ENCODE measurements at regions not wholly inside any gene's neighbourhood (a gene's known extent, or its start where the extent isn't known, plus 50 kb on each side); places are given as distances from the start of the nearest gene placed in this dataset.

- H2AK5ac ChIP-seq (ENCODE audit: low read length): no peak overlapping the region
- H2BK120ac ChIP-seq (ENCODE audit: low read depth, low read length): no peak overlapping the region
- no peak for DNase-seq
- H3K79me1 ChIP-seq (ENCODE audit: low read length): no peaks in the 10 kb centered on the region
- no peak overlapping the region for H3K27ac ChIP-seq (ENCODE audit: low read depth, low read length)
- no peak overlapping the region for H3K9ac ChIP-seq (ENCODE audit: low read length)
- no peak overlapping the region for H4K5ac ChIP-seq (ENCODE audit: low read length)
- H4K8ac ChIP-seq (ENCODE audit: low read depth, low read length): no peak overlapping the region
- no peak overlapping the region for H3K4me3 ChIP-seq (ENCODE audit: low read length)
- H3K4ac ChIP-seq (ENCODE audit: low read depth, low read length): no peak overlapping the region
- H2BK5ac ChIP-seq (ENCODE audit: low read length): no peak overlapping the region
- no peak overlapping the region for H2BK15ac ChIP-seq (replicated peaks; ENCODE audit: low read depth)
- no peak overlapping the region for H3K4me2 ChIP-seq (ENCODE audit: low read length)
- H3K4me1 ChIP-seq (ENCODE audit: control insufficient read depth, low read depth, low read length): no peaks in the 10 kb centered on the region
- no peak overlapping the region for H3K18ac ChIP-seq (ENCODE audit: low read length)
- no peak overlapping the region for H3K23ac ChIP-seq (ENCODE audit: low read length)
- H3K36me3 ChIP-seq (ENCODE audit: control insufficient read depth, insufficient read depth, low read length): no peaks in the 10 kb centered on the region
- no peak overlapping the region for H3K56ac ChIP-seq (ENCODE audit: low read length)
- H3K27me3 ChIP-seq (ENCODE audit: insufficient read depth, low read length, poor library complexity): no peaks in the 10 kb centered on the region
- WGBS (ENCODE audit: extremely low coverage, insufficient coverage, low lambda C conversion rate): no CpG with 5 or more reads among the region's 2 CpGs
- H3K79me2 ChIP-seq (ENCODE audit: control insufficient read depth, insufficient read depth, low read length): no peaks in the 10 kb centered on the region
These were observed 59.6 kb upstream of the ESR1 start for GRCh38 chr6:151747896-151748295.

- Histone ChIP-seq H3K79me1 (ENCODE audit: low read length) (no peaks in the 10 kb centered on the region), H2BK15ac (replicated peaks; ENCODE audit: low read depth) (no peak overlapping the region), H3K56ac (ENCODE audit: low read length) (no peak overlapping the region), H2BK120ac (ENCODE audit: low read depth, low read length) (no peak overlapping the region), H3K9ac (ENCODE audit: low read length) (no peak overlapping the region), H2BK5ac (ENCODE audit: low read length) (no peak overlapping the region), H3K79me2 (ENCODE audit: control insufficient read depth, insufficient read depth, low read length) (no peaks in the 10 kb centered on the region), H3K27ac (ENCODE audit: low read depth, low read length) (no peak overlapping the region), H3K4me1 (ENCODE audit: control insufficient read depth, low read depth, low read length) (no peaks in the 10 kb centered on the region), H3K4me3 (ENCODE audit: low read length) (no peak overlapping the region), H3K23ac (ENCODE audit: low read length) (no peak overlapping the region), H3K4ac (ENCODE audit: low read depth, low read length) (no peak overlapping the region), H3K27me3 (ENCODE audit: insufficient read depth, low read length, poor library complexity) (no peaks in the 10 kb centered on the region), H4K8ac (ENCODE audit: low read depth, low read length) (no peak overlapping the region), H4K5ac (ENCODE audit: low read length) (no peak overlapping the region), H3K36me3 (ENCODE audit: control insufficient read depth, insufficient read depth, low read length) (no peaks in the 10 kb centered on the region), H3K4me2 (ENCODE audit: low read length) (no peak overlapping the region), H3K18ac (ENCODE audit: low read length) (no peak overlapping the region), H2AK5ac (ENCODE audit: low read length) (no peak overlapping the region)
- no CpG with 5 or more reads among the region's 2 CpGs for WGBS (ENCODE audit: extremely low coverage, insufficient coverage, low lambda C conversion rate)
- DNase-seq: no peak
These were observed 58.1 kb upstream of the ESR1 start for GRCh38 chr6:151749341-151749740.

GRCh38 chr6:151753581-151753980, 53.9 kb upstream of the ESR1 start:
- no peaks in the 10 kb centered on the region for H3K27me3 ChIP-seq (ENCODE audit: insufficient read depth, low read length, poor library complexity)
- no peak overlapping the region for H3K4me3 ChIP-seq (ENCODE audit: low read length)
- WGBS (ENCODE audit: extremely low coverage, insufficient coverage, low lambda C conversion rate): no CpG with 5 or more reads among the region's 4 CpGs

GRCh38 chr6:151757506-151757955, 50.0 kb upstream of the ESR1 start:
- Histone ChIP-seq H3K23ac (ENCODE audit: low read length) (no peak overlapping the region), H3K79me2 (ENCODE audit: control insufficient read depth, insufficient read depth, low read length) (no peaks in the 10 kb centered on the region), H2BK5ac (ENCODE audit: low read length) (no peak overlapping the region), H4K8ac (ENCODE audit: low read depth, low read length) (no peak overlapping the region), H3K36me3 (ENCODE audit: control insufficient read depth, insufficient read depth, low read length) (no peaks in the 10 kb centered on the region), H3K4me1 (ENCODE audit: control insufficient read depth, low read depth, low read length) (no peaks in the 10 kb centered on the region), H3K9ac (ENCODE audit: low read length) (no peak overlapping the region), H3K27me3 (ENCODE audit: insufficient read depth, low read length, poor library complexity) (no peaks in the 10 kb centered on the region), H3K4ac (ENCODE audit: low read depth, low read length) (no peak overlapping the region), H3K27ac (ENCODE audit: low read depth, low read length) (no peak overlapping the region), H3K56ac (ENCODE audit: low read length) (no peak overlapping the region), H3K4me2 (ENCODE audit: low read length) (no peak overlapping the region), H3K4me3 (ENCODE audit: low read length) (no peak overlapping the region), H4K5ac (ENCODE audit: low read length) (no peak overlapping the region), H3K18ac (ENCODE audit: low read length) (no peak overlapping the region), H2BK120ac (ENCODE audit: low read depth, low read length) (no peak overlapping the region), H2BK15ac (replicated peaks; ENCODE audit: low read depth) (no peak overlapping the region), H3K79me1 (ENCODE audit: low read length) (no peaks in the 10 kb centered on the region), H2AK5ac (ENCODE audit: low read length) (no peak overlapping the region)
- no peak for DNase-seq
- WGBS (ENCODE audit: extremely low coverage, insufficient coverage, low lambda C conversion rate): no CpG with 5 or more reads among the region's 5 CpGs

More at GRCh38 chr6:151753581-151753980, 53.9 kb upstream of the ESR1 start:
- H3K4ac ChIP-seq (ENCODE audit: low read depth, low read length): no peak overlapping the region
- H2BK15ac ChIP-seq (replicated peaks; ENCODE audit: low read depth): no peak overlapping the region
- H4K5ac ChIP-seq (ENCODE audit: low read length): no peak overlapping the region
- no peaks in the 10 kb centered on the region for H3K4me1 ChIP-seq (ENCODE audit: control insufficient read depth, low read depth, low read length)
- no peak overlapping the region for H2BK5ac ChIP-seq (ENCODE audit: low read length)
- H3K79me1 ChIP-seq (ENCODE audit: low read length): no peaks in the 10 kb centered on the region
- no peak overlapping the region for H4K8ac ChIP-seq (ENCODE audit: low read depth, low read length)
- no peak overlapping the region for H2BK120ac ChIP-seq (ENCODE audit: low read depth, low read length)
- H3K4me2 ChIP-seq (ENCODE audit: low read length): no peak overlapping the region
- no peak overlapping the region for H3K56ac ChIP-seq (ENCODE audit: low read length)
- no peak overlapping the region for H3K27ac ChIP-seq (ENCODE audit: low read depth, low read length)
- H3K79me2 ChIP-seq (ENCODE audit: control insufficient read depth, insufficient read depth, low read length): no peaks in the 10 kb centered on the region
- H3K18ac ChIP-seq (ENCODE audit: low read length): no peak overlapping the region
- DNase-seq: no peak
- no peaks in the 10 kb centered on the region for H3K36me3 ChIP-seq (ENCODE audit: control insufficient read depth, insufficient read depth, low read length)
- no peak overlapping the region for H3K9ac ChIP-seq (ENCODE audit: low read length)
- no peak overlapping the region for H2AK5ac ChIP-seq (ENCODE audit: low read length)
- H3K23ac ChIP-seq (ENCODE audit: low read length): no peak overlapping the region
